ENCODE measurements at regions not wholly inside any gene's neighbourhood (a gene's known extent, or its start where the extent isn't known, plus 50 kb on each side); places are given as distances from the start of the nearest gene placed in this dataset.

GRCh38 chr6:137772541-137773250 lies 94.4 kb upstream of the TNFAIP3 start (continued):
- no peak for TF ChIP-seq FOSL2 (IDR thresholded peaks at IDR 0.05)
- TF ChIP-seq FOSL2 (CRISPR knock-in tag; IDR thresholded peaks at IDR 0.05) = no peak
- no peak for TF ChIP-seq TFCP2L1 (CRISPR knock-in tag; IDR thresholded peaks at IDR 0.05)
- no peak for TF ChIP-seq MAZ (IDR thresholded peaks at IDR 0.05; ENCODE audit: borderline replicate concordance, low read depth, low read length)

- 52% methylated on average over 2 of the region's 2 CpGs for WGBS (ENCODE audit: missing lambda C conversion rate)
- Histone ChIP-seq H3K4me1 (no peaks in the 10 kb centered on the region), H3K4me2 (no peak overlapping the region), H3K4me3 (no peak overlapping the region), H3K9me3 (no peaks in the 10 kb centered on the region), H3K27ac (no peak overlapping the region)
- DNase-seq (ENCODE audit: low read depth in 1 of 2, low spot score in 1 of 2) = no peak
- CTCF ChIA-PET = interaction anchor here (0.7 kb wide), 1 partner anchor 67 kb away, joined by 3 read pairs; no protein-coding TSS in a partner anchor
- TF ChIP-seq, protein P1, sequence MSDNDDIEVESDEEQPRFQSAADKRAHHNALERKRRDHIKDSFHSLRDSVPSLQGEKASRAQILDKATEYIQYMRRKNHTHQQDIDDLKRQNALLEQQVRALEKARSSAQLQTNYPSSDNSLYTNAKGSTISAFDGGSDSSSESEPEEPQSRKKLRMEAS (IDR thresholded peaks at IDR 0.05) = no peak
- TF ChIP-seq POLR2AphosphoS2 (conservative IDR thresholded peaks at IDR 0.05; ENCODE audit: low read length) = no peak
- no peak for TF ChIP-seq CHD2 (IDR thresholded peaks at IDR 0.05; ENCODE audit: low read length, partially characterized antibody)
- no peak for TF ChIP-seq SMC3 (IDR thresholded peaks at IDR 0.05)
- no peak for TF ChIP-seq SREBF2 (IDR thresholded peaks at IDR 0.05)
- FAIRE-seq = no peak
- POLR2A ChIA-PET = no interaction called here
- no peak for ATAC-seq
Observed at GRCh38 chr6:137775227-137775626, 91.8 kb upstream of the TNFAIP3 start.

- no peak overlapping the region for H3K27ac ChIP-seq
- FAIRE-seq (no peak), DNase-seq (ENCODE audit: low read depth in 1 of 2, low spot score in 1 of 2) (no peak), ATAC-seq (no peak)
- ChIA-PET CTCF (interaction anchor here (0.6 to 1.1 kb wide), 2 partner anchors 23 to 229 kb away, joined by 3 read pairs; no protein-coding TSS in a partner anchor), POLR2A (no interaction called here)
- no peak overlapping the region for H3K4me2 ChIP-seq
- no peaks in the 10 kb centered on the region for H3K9me3 ChIP-seq
- H3K4me3 ChIP-seq = no peak overlapping the region
- H3K4me1 ChIP-seq = no peaks in the 10 kb centered on the region
- WGBS (ENCODE audit: missing lambda C conversion rate) = 78% methylated on average over 1 of the region's 5 CpGs
- no peak for TF ChIP-seq JUNB (IDR thresholded peaks at IDR 0.05)
- no peak for TF ChIP-seq CBX8 (IDR thresholded peaks at IDR 0.05)
- no peak for TF ChIP-seq HOXA7 (CRISPR knock-in tag; IDR thresholded peaks at IDR 0.05)
Observed at GRCh38 chr6:137775720-137776119, 91.3 kb upstream of the TNFAIP3 start.

- ATAC-seq (no peak), FAIRE-seq (no peak), DNase-seq (ENCODE audit: low read depth in 1 of 2, low spot score in 1 of 2) (no peak)
- Histone ChIP-seq H3K9me3 (no peaks in the 10 kb centered on the region), H3K4me2 (no peak overlapping the region), H3K4me3 (no peak overlapping the region), H3K27ac (no peak overlapping the region; a peak in 1 of 6 replicates), H3K4me1 (no peaks in the 10 kb centered on the region)
- 77% methylated on average over 8 of the region's 9 CpGs for WGBS (ENCODE audit: missing lambda C conversion rate)
- TF ChIP-seq EHF (CRISPR knock-in tag; IDR thresholded peaks at IDR 0.05) = no peak
- TF ChIP-seq, protein P2, sequence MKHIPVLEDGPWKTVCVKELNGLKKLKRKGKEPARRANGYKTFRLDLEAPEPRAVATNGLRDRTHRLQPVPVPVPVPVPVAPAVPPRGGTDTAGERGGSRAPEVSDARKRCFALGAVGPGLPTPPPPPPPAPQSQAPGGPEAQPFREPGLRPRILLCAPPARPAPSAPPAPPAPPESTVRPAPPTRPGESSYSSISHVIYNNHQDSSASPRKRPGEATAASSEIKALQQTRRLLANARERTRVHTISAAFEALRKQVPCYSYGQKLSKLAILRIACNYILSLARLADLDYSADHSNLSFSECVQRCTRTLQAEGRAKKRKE (CRISPR knock-in tag; IDR thresholded peaks at IDR 0.05; ENCODE audit: low read depth) = no peak
- no peak for TF ChIP-seq HOXB5 (CRISPR knock-in tag; IDR thresholded peaks at IDR 0.05)
- TF ChIP-seq, protein P1 (IDR thresholded peaks at IDR 0.05) = no peak
- TF ChIP-seq ZNF302 (CRISPR knock-in tag; IDR thresholded peaks at IDR 0.05) = no peak
- TF ChIP-seq GATA3 (IDR thresholded peaks at IDR 0.05; ENCODE audit: borderline replicate concordance) = no peak
- TF ChIP-seq FOSB (CRISPR knock-in tag; IDR thresholded peaks at IDR 0.05) = no peak
- TF ChIP-seq HOXB13 (CRISPR knock-in tag; IDR thresholded peaks at IDR 0.05; ENCODE audit: low read depth) = no peak
- TF ChIP-seq ZC3H11A (IDR thresholded peaks at IDR 0.05) = no peak
- no peak for TF ChIP-seq CEBPB (IDR thresholded peaks at IDR 0.05)
- no peak for TF ChIP-seq SMC3 (IDR thresholded peaks at IDR 0.05)
- TF ChIP-seq EP300 (IDR thresholded peaks at IDR 0.05) = no peak
- CTCF ChIA-PET = interaction anchor here (0.6 to 1.1 kb wide), 2 partner anchors 22 to 228 kb away, joined by 3 read pairs; no protein-coding TSS in a partner anchor
- POLR2A ChIA-PET = no interaction called here
Observed at GRCh38 chr6:137776256-137776655, 90.8 kb upstream of the TNFAIP3 start.

All from A549 (cell line).